ENCODE measurements at regions not wholly inside any gene's neighbourhood (a gene's known extent, or its start where the extent isn't known, plus 50 kb on each side); places are given as distances from the start of the nearest gene placed in this dataset.

DNA sequence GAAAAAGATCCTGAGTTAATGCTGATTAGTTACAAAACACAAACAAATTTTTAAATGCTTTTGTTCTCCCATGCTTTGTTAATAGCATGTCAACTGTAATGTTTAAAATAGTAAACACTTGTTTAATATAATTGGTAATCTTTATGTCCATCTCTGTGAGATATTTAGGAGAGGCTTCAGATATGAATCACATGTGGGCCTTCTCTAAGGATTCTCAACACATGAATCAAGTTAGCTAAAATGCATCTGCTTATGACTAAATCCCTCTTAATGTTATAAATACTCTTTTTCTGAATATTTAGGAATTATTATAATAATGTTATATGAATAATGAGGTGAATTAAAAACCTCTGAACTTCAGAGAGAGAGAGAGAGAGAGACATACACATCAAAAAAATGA, 345.9 kb upstream of the MANEA start:
- TF ChIP-seq GATA3 (IDR thresholded peaks at IDR 0.05; ENCODE audit: low read depth, low read length) (no peak), GATA2 (IDR thresholded peaks at IDR 0.05; ENCODE audit: low read depth, low read length) (no peak)

Data from SH-SY5Y (cell line).